ENCODE measurements at regions not wholly inside any gene's neighbourhood (a gene's known extent, or its start where the extent isn't known, plus 50 kb on each side); places are given as distances from the start of the nearest gene placed in this dataset.

DNA sequence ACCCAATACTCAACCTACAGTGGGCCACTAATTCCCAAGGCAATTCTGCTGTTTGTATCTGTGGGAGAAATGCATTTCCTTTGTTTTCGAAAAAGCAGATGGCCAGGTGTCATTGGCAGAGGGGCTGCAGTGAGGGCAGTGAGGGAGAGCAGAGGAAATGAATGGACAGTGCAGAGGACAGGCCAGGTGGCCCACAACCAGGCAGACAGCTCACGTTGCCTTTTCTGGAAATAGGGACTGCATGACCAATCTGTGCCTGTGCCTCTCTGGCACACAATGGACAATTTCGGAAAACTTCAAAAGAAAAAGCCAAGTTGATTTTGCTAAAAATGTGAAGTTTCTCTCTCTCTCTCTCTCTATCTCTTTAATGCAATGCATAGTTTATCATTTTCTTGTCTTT, 52.6 kb upstream of the ETS2 start:
- Histone ChIP-seq H2AFZ (ENCODE audit: low read depth, low read length) (no peak overlapping the region), H3K9me1 (replicated peaks; ENCODE audit: control insufficient read depth, extremely low read depth, insufficient read depth, low read length) (no peaks in the 10 kb centered on the region), H3K9me3 (replicated peaks; ENCODE audit: control insufficient read depth, insufficient read depth, low read length) (no peaks in the 10 kb centered on the region), H4K20me1 (replicated peaks; ENCODE audit: control insufficient read depth, extremely low read depth, insufficient read depth, low read length) (no peaks in the 10 kb centered on the region), H3K79me2 (ENCODE audit: control insufficient read depth, insufficient read depth, low read length) (no peaks in the 10 kb centered on the region), H3K4me1 (ENCODE audit: control insufficient read depth, extremely low read depth, insufficient read depth, low read length) (peaks cover 9% of the 10 kb centered on the region), H3K4me3 (replicated peaks in 1 of 3; ENCODE audit: insufficient read depth in 1 of 3, low read depth in 1 of 3, low read length in 3 of 3) (no peak overlapping the region), H3K27ac (ENCODE audit: insufficient read depth, low read depth, low read length) (no peak overlapping the region), H3K27me3 (ENCODE audit: control insufficient read depth in 2 of 2, insufficient read depth in 2 of 2, low read length in 2 of 2) (peaks cover 0 to 2% of the 10 kb centered on the region in 2 experiments), H3K36me3 (ENCODE audit: control insufficient read depth in 2 of 2, extremely low read depth in 1 of 2, insufficient read depth in 2 of 2, low read length in 2 of 2) (no peaks in the 10 kb centered on the region), H3K4me2 (ENCODE audit: insufficient read depth, low read length) (no peak overlapping the region), H3K9ac (replicated peaks; ENCODE audit: extremely low read depth, insufficient read depth, low read length) (no peak overlapping the region)
- BruUV-seq (replicated peaks): no TSS peak
- no peak for TF ChIP-seq GATA2 (IDR thresholded peaks at IDR 0.05; ENCODE audit: insufficient read depth, insufficient read length, low read depth, low read length)
- TF ChIP-seq FOS (IDR thresholded peaks at IDR 0.05; ENCODE audit: borderline replicate concordance, insufficient read depth, low read length): no peak
- TF ChIP-seq, protein P1, sequence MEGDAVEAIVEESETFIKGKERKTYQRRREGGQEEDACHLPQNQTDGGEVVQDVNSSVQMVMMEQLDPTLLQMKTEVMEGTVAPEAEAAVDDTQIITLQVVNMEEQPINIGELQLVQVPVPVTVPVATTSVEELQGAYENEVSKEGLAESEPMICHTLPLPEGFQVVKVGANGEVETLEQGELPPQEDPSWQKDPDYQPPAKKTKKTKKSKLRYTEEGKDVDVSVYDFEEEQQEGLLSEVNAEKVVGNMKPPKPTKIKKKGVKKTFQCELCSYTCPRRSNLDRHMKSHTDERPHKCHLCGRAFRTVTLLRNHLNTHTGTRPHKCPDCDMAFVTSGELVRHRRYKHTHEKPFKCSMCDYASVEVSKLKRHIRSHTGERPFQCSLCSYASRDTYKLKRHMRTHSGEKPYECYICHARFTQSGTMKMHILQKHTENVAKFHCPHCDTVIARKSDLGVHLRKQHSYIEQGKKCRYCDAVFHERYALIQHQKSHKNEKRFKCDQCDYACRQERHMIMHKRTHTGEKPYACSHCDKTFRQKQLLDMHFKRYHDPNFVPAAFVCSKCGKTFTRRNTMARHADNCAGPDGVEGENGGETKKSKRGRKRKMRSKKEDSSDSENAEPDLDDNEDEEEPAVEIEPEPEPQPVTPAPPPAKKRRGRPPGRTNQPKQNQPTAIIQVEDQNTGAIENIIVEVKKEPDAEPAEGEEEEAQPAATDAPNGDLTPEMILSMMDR (IDR thresholded peaks at IDR 0.05; ENCODE audit: extremely low read depth in 1 of 2, insufficient read depth in 1 of 2, low read depth in 1 of 2, low read length in 2 of 2): no peak
- TF ChIP-seq, protein P2, sequence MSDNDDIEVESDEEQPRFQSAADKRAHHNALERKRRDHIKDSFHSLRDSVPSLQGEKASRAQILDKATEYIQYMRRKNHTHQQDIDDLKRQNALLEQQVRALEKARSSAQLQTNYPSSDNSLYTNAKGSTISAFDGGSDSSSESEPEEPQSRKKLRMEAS (IDR thresholded peaks at IDR 0.05; ENCODE audit: insufficient read depth, insufficient read length): no peak
- no peak for TF ChIP-seq EZH2 (IDR thresholded peaks at IDR 0.05; ENCODE audit: borderline replicate concordance, low read depth, low read length, severe bottlenecking)
- TF ChIP-seq MYC (IDR thresholded peaks at IDR 0.05; ENCODE audit: low read depth, low read length): no peak
- no peak for TF ChIP-seq POLR2AphosphoS5 (IDR thresholded peaks at IDR 0.05; ENCODE audit: insufficient read depth, low read depth, low read length)
- no peak for TF ChIP-seq JUN (IDR thresholded peaks at IDR 0.05; ENCODE audit: borderline replicate concordance, insufficient read depth, insufficient read length, low read depth)
- FAIRE-seq (no peak), DNase-seq (ENCODE audit: low read depth, low spot score) (no peak)
- intact Hi-C loops (cut with micrococcal nuclease) (no loop called here), dilution Hi-C loops (cut with MboI; ENCODE audit: extremely low pct_ligation_motif_present, low sequenced_read_pairs) (no loop called here)
- POLR2A ChIA-PET: no interaction called here
- CTCF ChIA-PET: interaction anchor here (0.5 to 1.2 kb wide), 3 partner anchors 9 to 51 kb away, joined by 3 read pairs; no protein-coding TSS in a partner anchor

Data from endothelial cell of umbilical vein (primary cell).